HG03469 (cell line): ENCODE measurements at regions not wholly inside any gene's neighbourhood (a gene's known extent, or its start where the extent isn't known, plus 50 kb on each side); places are given as distances from the start of the nearest gene placed in this dataset.

Experiments used
- ATAC-seq: cut with Tn5 transposase; IDR thresholded peaks from one replicate; pipeline ENCODE4 v1.9.1; 2021; ENCODE audit warnings: mild to moderate bottlenecking, moderate library complexity, moderate number of reproducible peaks; ENCODE audit not compliant: unreplicated experiment

DNA sequence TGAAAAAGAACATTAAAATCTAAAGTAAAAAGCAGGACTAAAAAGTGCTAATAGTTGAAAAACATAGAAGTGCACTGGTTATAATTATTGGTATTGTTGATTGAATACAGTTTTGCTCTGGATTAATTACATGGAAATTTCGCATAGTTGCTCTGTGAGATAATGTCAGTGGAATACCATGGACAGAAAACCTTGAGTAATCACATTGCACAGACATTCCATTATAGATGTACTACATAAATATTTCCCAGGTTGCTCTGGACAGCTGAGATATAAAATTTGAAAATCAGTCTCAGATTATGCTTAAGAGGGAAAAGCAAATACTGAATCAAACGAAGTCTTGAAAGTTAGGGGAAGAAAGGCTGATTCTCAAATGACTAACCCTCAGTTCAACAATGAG, 439.3 kb upstream of the FLRT2 start:
- ATAC-seq: no peak

DNA sequence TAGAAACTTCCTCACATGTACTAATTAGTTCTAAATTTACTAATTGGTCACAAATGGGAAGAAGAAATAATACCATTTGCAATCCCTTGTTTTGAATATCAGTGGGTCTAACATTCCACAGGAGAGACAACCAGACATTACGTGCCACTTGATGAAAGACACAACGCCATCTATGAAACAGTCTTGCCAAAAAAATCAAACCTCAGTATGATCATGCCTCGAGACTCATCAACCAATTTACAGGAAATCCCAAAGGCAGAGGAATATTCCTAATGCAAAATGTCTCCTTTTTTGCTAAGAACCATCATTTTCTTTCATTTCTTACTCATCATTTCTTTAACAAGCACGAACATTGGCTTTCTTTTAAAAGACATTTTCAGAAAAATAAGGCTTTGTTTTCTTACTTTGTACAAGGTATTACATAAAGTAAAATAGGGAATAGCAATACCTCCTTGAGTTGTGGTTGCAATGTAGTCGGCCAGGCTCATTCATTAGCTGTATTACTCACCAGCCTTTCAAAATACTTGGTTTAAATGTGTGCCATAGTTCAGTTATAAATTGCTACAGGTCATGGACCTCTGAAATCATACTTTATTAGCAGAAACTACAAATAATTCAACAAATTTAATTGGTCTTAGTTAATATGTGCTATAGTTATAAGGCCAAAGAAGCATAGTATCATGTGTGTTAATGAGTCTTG, 436.2 kb upstream of the FLRT2 start:
- ATAC-seq: no peak

DNA sequence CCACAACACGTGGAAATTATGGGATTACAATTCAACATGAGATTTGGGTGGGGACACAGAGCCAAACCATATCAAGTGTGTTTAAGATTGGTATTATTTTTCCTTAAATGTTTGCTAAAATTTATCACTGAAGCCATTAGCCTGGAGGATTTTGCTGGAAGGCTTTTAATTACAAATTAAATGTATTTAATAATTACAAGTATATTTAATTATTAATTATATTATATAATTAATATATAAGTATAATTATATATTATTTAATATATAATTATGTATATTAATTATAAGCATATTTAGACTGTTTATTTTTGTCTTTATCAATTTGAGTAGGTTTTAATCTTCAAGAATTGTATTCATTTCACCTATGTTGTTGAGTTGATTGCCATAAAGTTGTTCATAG, 427.4 kb upstream of the FLRT2 start:
- ATAC-seq: no peak

DNA sequence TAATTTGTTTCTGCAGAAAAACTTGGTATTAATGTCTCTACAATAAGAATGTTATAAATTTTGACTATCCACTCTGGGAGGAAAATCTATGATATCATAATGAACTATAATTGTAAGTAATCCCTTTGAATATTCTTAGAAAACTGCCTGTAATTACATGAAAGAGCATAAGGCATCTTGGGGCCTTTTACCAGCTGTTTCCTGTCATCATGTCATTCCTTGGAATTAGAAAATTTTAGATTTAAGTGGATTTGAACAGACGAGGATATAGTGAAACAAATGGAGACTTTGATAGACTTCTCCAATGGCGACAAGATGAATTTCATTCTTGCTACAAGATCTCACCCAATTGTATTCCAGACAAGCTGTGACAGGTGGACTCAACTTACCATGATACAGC, 423.4 kb upstream of the FLRT2 start:
- ATAC-seq: no peak

DNA sequence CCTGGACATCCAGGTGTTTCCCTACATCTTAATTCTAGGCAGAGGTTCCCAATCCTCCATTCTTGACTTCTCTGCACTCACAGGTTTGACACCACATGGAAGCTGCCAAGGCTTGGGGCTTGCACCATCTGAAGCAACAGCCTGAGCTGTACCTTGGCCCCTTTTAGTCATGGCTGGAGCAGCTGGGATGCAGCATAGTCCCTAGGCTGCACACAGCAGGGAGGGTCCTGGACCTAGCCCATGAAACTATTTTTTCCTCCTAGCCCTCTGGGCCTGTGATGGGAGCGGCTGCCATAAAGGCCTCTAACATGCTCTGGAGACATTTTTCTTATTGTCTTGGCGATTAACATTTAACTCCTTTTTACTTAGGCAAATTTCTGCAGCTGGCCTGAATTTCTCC, 417.2 kb upstream of the FLRT2 start:
- no peak for ATAC-seq

DNA sequence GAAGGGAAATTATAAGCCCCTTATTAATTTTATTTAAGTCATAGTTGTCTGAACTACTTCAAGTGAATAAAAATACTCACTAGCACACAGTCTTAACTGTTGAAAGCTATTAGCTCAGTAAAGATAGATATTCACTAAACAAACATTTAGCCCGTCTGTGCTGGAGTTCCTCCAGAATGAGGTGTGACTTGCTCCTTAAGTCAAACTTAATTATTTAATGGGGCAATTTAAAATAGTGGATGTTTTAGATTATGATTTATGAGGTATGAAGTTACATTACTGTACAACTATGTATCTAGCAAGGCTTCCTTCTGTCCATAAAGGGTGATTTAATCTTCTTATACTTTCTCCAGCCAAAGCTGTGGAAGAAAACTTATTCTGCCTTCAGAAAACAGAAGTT, 414.0 kb upstream of the FLRT2 start:
- ATAC-seq: no peak

DNA sequence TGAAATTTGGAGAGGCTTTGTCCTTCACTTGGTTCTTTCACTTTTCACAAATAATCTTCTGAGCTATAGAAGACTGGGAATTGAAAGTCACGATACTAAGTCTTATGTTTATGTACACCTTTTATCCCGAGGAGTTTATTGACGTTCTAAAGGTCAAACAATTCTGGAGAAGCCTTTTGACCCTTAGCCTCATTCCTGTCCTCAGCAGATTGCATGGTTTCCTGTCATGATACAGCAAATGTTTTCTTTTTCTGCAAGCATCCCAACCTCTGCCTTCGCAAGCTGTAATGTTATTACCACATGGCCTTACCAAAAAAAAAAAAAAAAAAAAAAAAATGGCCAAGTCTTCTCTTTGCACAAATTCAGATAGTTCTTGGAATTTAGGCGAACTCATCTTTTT, 411.7 kb upstream of the FLRT2 start:
- no peak for ATAC-seq

DNA sequence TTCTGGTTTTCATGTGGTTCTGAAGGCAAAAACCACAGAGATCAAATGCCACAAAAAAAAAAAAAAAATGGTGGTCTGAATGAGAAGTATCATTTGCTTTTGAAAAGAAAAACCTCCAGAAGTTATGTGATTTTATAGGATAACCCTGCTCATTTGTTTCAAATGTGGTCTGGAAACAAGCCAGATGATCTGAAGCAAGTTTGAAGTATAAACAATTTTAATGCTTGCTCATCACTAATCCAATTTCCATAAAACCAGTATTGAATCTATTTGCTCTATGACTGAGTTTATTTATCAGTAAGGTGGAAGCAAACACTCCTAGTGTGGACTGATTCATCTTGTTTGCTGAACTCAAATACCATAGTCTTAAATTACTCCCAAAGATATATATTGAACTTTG, 407.3 kb upstream of the FLRT2 start:
- no peak for ATAC-seq

DNA sequence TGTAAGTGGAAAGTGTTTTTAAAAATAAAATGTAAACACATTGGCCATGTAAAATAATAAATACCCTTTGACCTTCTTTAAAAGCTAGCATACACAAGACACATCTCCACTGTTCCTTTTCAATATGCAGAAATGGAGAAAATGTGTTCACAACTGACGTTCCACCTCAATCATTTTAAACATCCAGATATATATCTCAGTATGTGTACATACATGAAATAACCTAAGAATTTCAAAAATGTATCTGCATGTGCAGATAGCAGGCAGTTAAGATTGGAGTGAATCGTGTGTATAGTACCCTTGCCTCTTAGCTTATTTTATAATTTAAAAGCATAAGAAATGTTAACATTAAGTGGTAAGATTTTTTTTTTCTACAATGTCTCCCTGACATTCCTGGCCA, 406.2 kb upstream of the FLRT2 start:
- ATAC-seq: no peak

DNA sequence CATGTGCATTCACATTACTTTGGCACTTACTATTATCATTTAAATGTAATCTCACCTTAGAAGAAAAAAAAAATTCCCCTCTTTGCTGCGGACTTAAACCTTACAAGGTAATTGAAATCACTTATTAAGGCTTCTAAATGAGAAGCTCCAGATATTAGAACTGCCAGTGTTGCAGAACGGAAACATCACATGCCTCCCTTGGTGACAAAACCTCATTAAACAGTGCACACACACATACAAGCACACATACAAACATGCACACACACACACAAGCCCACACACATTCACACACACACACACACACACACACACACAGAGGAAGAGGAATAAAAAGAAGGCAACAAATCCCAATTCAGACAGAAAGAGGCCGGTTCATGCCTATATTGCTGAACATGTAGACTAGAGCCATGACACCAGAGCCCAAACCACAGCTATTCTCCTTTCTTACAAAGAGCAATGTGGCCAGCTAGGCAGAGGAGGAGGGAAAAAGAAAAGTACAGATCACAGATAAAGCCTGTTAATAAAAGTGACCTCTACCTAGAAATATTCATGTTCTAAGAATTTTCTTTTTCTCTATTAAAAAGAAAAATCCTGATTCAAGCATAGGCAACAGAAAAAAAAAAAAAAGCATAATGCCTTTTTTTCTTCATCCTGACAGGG, 405.2 kb upstream of the FLRT2 start:
- no peak for ATAC-seq

DNA sequence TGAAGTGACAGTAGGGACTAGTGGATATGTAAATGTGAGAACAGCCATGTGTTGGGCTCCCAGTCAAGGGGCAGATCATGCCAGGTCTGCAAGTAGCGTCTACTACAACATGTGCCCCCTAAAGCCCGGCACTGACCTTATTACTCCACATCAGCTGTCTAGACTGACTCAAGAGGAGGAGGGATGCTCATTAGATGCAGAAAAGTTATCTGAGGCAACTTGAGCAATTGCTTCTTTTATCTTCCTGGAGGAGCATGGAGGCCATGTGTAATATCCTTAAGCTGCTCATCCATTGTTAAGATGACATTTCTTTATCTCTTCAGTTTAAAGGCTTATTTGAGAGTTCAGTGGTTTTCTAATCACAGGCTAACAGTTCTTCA, 404.7 kb upstream of the FLRT2 start:
- ATAC-seq: no peak

DNA sequence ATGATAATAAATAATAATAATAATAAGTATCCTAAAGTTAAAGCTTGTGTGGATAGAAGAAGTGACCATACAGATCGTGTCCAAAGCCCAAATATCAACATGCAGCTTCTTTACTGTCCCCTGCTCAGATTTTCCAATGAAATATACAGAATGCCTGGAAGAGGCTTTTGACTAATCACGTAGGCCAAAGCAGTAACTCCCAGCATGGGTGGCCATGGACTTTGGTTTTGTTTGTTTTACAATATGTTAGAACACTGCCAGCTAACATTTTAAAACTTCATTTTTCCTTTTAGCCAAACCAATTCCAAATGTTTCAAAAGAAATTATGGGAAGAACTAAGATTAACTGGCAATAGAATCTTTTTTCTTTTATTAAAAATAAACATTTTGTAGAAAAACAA, 400.0 kb upstream of the FLRT2 start:
- ATAC-seq: no peak

DNA sequence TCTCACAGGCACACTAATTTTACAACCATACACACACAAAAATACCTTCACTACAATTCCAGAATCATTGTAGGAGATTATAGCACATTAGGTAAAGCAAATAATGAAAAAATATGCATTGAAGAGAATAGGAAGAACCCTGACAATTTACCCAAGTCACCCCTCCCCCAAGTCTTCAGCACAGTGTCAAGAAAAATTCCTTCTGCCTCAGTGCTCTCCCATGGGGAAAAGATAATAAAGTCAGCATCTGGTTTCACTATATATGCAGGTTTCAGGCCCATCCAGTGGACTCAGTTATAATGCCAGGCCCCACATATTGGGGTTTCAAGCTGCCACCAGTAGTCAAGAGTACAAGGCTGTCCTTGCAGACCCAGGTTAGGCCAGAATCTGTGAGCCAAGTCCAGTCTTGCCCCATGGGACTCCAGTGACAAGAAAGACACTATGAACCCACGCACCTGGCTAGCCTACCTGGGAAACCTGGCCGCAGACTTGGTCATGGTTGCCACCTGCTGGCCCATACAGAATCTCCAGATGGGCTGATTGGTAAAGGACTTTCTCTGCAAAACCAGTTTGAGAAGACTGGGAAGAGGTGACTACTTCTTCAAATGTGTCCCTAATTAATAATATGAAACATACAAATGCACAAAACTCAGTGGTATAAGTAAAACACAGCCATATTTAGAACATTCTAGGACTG, 398.6 kb upstream of the FLRT2 start:
- ATAC-seq: no peak

DNA sequence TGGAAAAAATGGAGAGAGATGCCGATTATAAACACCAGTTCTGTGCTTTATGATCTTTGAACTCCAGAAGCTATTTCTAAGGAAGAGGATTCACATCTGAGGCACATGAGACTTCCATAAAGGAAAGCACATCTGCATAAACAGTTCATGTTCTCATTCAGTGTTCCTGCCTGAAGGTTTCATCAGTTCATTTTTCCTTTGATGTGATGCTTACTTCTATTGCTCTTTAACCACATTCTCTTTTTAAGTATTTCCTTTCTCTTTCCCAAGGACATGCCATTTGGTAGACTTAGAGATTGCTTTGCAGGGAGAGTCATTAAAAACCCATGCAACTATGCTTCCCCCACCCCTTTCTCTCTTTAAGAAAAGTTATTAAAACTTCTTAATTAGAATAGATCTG, 387.0 kb upstream of the FLRT2 start:
- no peak for ATAC-seq

DNA sequence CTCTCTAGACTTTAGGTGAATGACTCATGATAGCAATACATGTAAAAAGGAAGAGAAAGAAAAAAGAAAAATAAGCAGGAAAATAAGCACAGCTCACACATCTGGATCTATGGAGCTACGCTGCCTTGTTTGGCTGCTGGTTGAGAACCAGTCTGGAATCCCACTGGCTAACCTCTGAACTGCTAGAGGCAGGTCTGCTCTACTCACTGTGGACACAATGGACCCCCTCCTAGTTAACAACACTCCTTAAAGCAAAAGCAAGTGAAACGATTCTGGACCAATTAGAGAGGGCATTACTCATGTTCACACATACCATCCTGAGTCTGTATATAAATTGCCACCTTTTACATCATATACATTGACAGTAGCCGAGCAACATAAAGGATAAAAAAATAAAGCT, 383.2 kb upstream of the FLRT2 start:
- ATAC-seq: no peak

DNA sequence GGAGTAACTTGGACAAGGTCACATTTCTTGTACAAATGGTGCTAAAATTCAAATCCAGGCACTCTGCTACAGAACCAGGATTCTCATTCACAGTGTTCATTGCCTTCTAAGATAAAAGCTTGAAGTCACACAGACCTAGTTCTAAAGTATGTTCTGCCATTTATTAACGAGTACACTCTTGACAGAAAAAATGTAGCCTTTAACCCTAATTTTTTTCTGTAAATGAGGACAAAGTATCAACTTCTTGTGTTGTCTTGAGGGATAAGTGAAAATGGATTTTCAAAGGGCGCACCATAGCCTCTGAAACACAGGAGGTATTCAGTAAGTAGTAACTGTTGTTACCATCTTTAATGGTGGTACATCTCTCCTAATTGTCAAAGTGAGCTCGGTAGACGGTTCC, 379.8 kb upstream of the FLRT2 start:
- ATAC-seq: no peak

DNA sequence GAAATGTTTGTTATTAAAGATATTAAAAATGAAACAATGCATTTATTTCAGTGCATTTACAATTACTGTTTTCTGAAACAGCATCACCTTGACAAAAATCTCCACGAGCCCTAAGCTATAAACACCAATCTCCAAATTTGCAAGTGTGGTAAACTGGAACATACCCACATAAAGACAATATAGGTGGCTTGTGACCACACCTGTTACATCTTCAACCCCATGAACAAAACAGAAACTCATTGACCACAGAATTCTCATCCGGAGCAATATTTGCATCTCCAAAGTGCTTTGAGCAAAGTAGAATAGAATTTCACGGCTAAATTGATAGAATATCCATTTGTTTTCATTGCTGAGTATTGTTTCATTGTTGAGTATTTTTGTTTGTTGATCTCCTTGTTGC, 375.2 kb upstream of the FLRT2 start:
- ATAC-seq: no peak

DNA sequence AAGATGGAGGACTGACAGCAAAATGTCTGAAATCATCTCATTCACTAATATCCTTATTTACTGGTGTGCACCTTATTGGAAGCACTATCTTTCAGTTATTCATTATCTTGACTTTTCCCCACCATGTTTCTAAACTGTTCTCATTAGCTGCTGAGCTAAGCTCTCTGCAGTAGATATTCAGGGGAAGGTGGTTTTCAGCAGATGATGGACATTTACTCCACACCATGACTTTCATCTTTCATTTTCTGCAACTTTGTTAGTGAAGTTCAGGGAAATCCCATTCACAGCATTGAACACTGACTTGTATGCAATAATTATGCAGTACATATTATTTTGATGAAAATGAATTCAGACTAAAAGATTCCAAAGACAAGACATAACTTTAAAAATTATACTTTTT, 373.6 kb upstream of the FLRT2 start:
- ATAC-seq: no peak

DNA sequence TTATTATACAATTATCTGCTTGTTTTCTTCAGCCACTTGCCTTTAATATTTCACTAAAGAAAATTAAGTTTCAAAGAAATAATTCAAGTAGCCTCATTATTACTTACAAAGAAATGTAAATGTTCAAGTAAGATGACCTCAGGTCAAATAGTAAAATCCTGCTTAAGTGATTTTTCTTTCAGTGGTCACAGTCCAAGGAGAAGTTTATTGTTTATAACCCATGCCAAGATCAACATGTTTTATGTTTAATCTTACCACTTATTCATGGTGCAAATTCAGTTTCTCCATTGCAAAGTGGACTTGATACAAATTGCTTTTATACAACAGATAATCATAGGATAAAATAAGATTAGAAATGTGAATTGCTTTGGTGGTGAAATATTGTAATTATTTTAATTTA, 370.2 kb upstream of the FLRT2 start:
- no peak for ATAC-seq

DNA sequence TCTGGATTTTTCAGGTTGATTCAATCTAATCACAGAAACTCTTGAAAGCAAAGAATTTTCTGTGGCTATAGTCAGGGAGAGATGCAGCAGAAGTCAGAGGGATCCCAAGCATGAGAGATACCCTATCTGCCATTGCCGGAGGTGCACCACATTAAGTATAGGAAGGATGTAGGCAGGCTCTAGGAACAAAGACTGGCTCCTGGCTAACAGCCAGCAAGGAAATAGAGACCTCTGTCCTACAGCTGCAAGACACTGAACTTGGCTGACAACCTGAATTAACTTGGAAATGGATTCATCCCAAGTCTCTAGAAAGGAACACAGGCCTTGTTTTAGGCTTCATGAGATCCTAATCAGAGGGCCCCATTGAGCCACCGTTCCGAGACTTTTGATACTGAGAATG, 364.9 kb upstream of the FLRT2 start:
- no peak for ATAC-seq

DNA sequence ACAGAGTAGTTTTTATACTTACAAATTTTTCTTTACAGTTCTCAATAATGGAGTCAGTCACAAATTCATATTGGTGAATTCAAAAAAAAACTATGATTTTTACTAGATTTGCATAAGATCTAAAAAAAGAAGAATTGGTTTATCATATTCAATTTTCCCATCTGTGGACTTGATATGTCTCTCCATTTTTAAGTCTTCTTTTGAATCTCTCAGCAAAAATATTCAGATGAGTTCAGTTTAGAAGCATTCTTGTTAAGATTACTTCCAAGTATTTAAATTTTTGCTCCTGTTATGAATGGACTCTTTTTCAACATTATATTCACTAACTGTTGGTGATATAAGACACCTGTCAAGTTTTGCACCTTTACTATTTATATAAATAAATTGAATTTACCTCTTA, 360.6 kb upstream of the FLRT2 start:
- ATAC-seq: no peak

DNA sequence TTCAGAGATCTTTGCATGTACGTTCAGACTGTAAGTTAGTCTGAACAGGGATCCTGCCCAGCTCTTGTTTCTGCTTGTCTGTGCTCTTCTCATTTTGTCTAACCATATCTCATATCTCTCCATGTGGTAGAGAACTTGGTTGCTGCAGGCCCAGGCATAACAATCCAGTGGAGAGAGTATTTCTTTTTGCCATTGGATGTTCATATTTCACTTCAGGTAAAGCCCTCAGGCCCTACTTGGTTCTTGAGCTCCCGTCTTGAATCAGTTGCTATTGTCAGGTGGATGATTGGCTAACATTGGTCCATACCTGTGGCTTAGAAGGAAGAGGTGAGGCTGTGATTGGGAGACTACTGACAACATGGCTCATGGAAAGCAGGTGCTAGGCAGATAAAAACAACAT, 357.7 kb upstream of the FLRT2 start:
- ATAC-seq: no peak
